GM12878 (cell line): ENCODE measurements at regions not wholly inside any gene's neighbourhood (a gene's known extent, or its start where the extent isn't known, plus 50 kb on each side); places are given as distances from the start of the nearest gene placed in this dataset.

ENCODE experiments used
- ATAC-seq: fragments of 200-7000 bp; cut with Tn5 transposase; 3 replicates; pipeline ENCODE4 v1.9.1; 2020; ENCODE audit warnings: mild to moderate bottlenecking, moderate library complexity
- BruUV-seq: library from RNA; stranded (reverse); fragments of 400-500 nt; replicated peaks from 2 replicates; lab custom pipeline; 2021; lab: Mats Ljungman, UMichigan
- CTCF ChIA-PET: fragments of 300-600 bp; sonication (Branson Sonifier 250); formaldehyde crosslinking; extraction: SDS; loops from one replicate; lab custom pipeline; 2021; ENCODE audit warnings: inconsistent platforms; lab: Yijun Ruan, JAX
- POLR2A ChIA-PET: fragments of 350-600 bp; formaldehyde crosslinking; extraction: SDS; loops from one replicate; lab custom pipeline; 2021; ENCODE audit warnings: inconsistent platforms; lab: Charles Lee
- RAD21 ChIA-PET: fragments of 300-600 bp; sonication (Branson Sonifier 250); formaldehyde crosslinking; loops from one replicate; lab custom pipeline; 2023; ENCODE audit warnings: antibody characterized with exemption; ENCODE audit not compliant: unreplicated experiment; lab: Charles Lee
- SMC1A ChIA-PET: fragments of 300-600 bp; sonication (Branson Sonifier 250); formaldehyde crosslinking; loops from one replicate; lab custom pipeline; 2023; ENCODE audit not compliant: unreplicated experiment, uncharacterized antibody; lab: Charles Lee
- DNase-seq: peaks from one replicate; pipeline ENCODE4 v3.0.0-alpha.2; 2011; ENCODE audit warnings: low read depth, low spot score
- FAIRE-seq: peaks from 3 replicates; lab custom pipeline; 2011; peaks lifted over from hg19 to GRCh38; lab: Jason Lieb, UNC
- H2AFZ ChIP-seq: 2 replicates; pipeline ENCODE4 v1.6.0; 2011; ENCODE audit warnings: low read depth, low read length, control low read depth; ENCODE audit not compliant: control insufficient read depth
- H3K27ac ChIP-seq: 2 replicates; pipeline ENCODE4 v1.5.1; 2011; ENCODE audit warnings: control low read depth; ENCODE audit not compliant: control insufficient read depth, insufficient read depth
- H3K27me3 ChIP-seq, 2 experiments: replicated peaks in 1 of 2; 2 replicates each; pipeline versions ENCODE4 v1.6.0 to v1.6.1; 2011; ENCODE audit warnings: low read length in 1 of 2; ENCODE audit not compliant: control insufficient read depth in 2 of 2, insufficient read depth in 2 of 2
- H3K36me3 ChIP-seq, 2 experiments: 2 replicates each; pipeline ENCODE4 v1.5.1; 2011; ENCODE audit warnings: low read length in 1 of 2; ENCODE audit not compliant: control insufficient read depth in 2 of 2, insufficient read depth in 2 of 2
- H3K4me1 ChIP-seq: 2 replicates; pipeline ENCODE4 v1.6.1; 2011; ENCODE audit warnings: mild to moderate bottlenecking, low read length, moderate library complexity, mixed read lengths; ENCODE audit not compliant: control insufficient read depth, insufficient read depth
- H3K4me2 ChIP-seq: 2 replicates; pipeline ENCODE4 v1.6.0; 2011; ENCODE audit warnings: control low read depth; ENCODE audit not compliant: control insufficient read depth, insufficient read depth
- H3K4me3 ChIP-seq: fragments of 200-600 bp; sonication (generic); 2 replicates; pipeline ENCODE4 v1.5.1; 2016
- H3K79me2 ChIP-seq: 2 replicates; pipeline ENCODE4 v1.6.0; 2011; ENCODE audit warnings: low read length; ENCODE audit not compliant: control insufficient read depth, insufficient read depth
- H3K9ac ChIP-seq: 2 replicates; pipeline ENCODE4 v1.8.0; 2011; ENCODE audit warnings: low read length, control low read depth, mixed read lengths; ENCODE audit not compliant: control insufficient read depth, insufficient read depth
- H3K9me3 ChIP-seq: replicated peaks from 3 replicates; pipeline ENCODE4 v1.5.1; 2011; ENCODE audit warnings: mild to moderate bottlenecking, low read length; ENCODE audit not compliant: control insufficient read depth, insufficient read depth
- H4K20me1 ChIP-seq: 2 replicates; pipeline ENCODE4 v1.6.0; 2011; ENCODE audit not compliant: control insufficient read depth, insufficient read depth
- EZH2 ChIP-seq: IDR thresholded peaks from 2 replicates; pipeline ENCODE4 v1.6.1; 2012; ENCODE audit warnings: low read depth, mild to moderate bottlenecking, control low read depth, inconsistent platforms, low read length, borderline replicate concordance; ENCODE audit not compliant: control insufficient read depth
- KLF5 ChIP-seq: fragments of 450-650 bp; IDR thresholded peaks from 2 replicates; pipeline ENCODE4 v1.6.1; 2014; ENCODE audit warnings: mild to moderate bottlenecking; ENCODE audit not compliant: partially characterized antibody
- MXI1 ChIP-seq: fragments of 150-350 bp; IDR thresholded peaks from 2 replicates; pipeline ENCODE4 v1.6.1; 2011; ENCODE audit warnings: low read depth, mild to moderate bottlenecking, inconsistent platforms, low read length, improper control_type of control experiment
- NR2F1 ChIP-seq: fragments of 450-650 bp; conservative IDR thresholded peaks from 2 replicates; pipeline ENCODE4 v1.6.1; 2017; ENCODE audit warnings: mild to moderate bottlenecking
- RB1 ChIP-seq: fragments of 450-650 bp; formaldehyde crosslinking; IDR thresholded peaks from 2 replicates; pipeline ENCODE4 v1.6.1; 2017; ENCODE audit warnings: mild to moderate bottlenecking, borderline replicate concordance
- RUNX3 ChIP-seq: IDR thresholded peaks from 2 replicates; pipeline ENCODE4 v1.6.1; 2012; ENCODE audit warnings: low read length, inconsistent platforms
- SMC3 ChIP-seq: IDR thresholded peaks from 2 replicates; pipeline ENCODE4 v1.6.1; 2011; ENCODE audit warnings: low read length, improper control_type of control experiment, borderline replicate concordance
- TCF3 ChIP-seq: IDR thresholded peaks from 2 replicates; pipeline ENCODE4 v1.6.1; 2012; ENCODE audit warnings: low read depth, mild to moderate bottlenecking, low read length, borderline replicate concordance; ENCODE audit not compliant: insufficient read depth
- YBX1 ChIP-seq: fragments of 450-650 bp; IDR thresholded peaks from 2 replicates; pipeline ENCODE4 v1.6.1; 2016; ENCODE audit warnings: antibody characterized with exemption
- WGBS: methylation state at CpG from one replicate; pipeline ENCODE4 v1.1.6; 2016; ENCODE audit warnings: low lambda C conversion rate; ENCODE audit not compliant: insufficient replicate concordance, insufficient coverage; ENCODE audit errors: missing lambda C conversion rate; 5-methylcytosine and 5-hydroxymethylcytosine counted together
- in situ Hi-C: fragments of 300-500 bp; cut with MboI; formaldehyde crosslinking; loops from 9 replicates; pipeline ENCODE4 v1.14.3; 2018; ENCODE audit warnings: mixed read lengths
- intact Hi-C: fragments of 100-400 bp; cut with micrococcal nuclease; formaldehyde crosslinking; loops from one replicate; pipeline ENCODE4 v1.14.2; 2022; ENCODE audit not compliant: unreplicated experiment
- TF ChIP-seq, protein P1 (sequence below): fragments of 450-650 bp; IDR thresholded peaks from 2 replicates; pipeline ENCODE4 v1.6.1; 2016; ENCODE audit warnings: mild to moderate bottlenecking
- TF ChIP-seq, protein P2 (sequence below): IDR thresholded peaks from 2 replicates; pipeline ENCODE4 v1.6.1; 2012; ENCODE audit warnings: improper control_type of control experiment, low read depth, low read length; ENCODE audit not compliant: insufficient replicate concordance

DNA sequence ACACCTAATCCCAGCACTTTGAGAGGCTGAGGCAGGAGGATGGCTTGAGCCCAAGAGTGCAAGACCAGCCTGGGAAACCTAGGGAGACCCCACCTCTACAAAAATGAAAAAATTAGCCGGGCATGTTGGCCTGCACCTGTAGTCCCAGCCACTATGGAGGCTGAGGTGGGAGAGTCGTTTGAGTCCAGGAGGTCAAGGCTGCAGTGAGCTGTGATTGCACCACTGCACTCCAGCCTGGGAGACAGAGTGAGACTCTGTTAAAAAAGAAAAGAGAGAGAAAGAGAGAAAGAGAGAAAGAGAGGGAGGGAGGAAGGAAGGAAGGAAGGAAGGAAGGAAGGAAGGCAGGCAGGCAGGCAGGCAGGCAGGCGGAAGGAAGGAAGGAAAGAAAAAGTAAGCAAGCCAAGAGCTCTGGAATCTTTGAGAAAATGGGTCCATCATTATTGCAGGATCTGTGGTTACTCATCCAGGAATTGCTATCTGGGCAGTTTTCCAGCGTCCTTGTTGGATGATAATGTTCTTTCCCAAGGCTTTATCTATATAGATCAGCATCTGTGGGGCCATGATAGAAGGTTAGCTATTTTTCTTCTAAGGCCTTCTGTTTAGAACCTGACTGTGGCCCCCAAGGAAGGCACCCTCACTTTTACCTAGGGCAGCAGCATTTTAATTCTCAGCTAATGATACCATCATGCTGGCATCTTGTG, 533.2 kb upstream of the CDH5 start:
- Histone ChIP-seq H3K9ac (no peak overlapping the region), H3K36me3 (no peaks in the 10 kb centered on the region), H4K20me1 (no peaks in the 10 kb centered on the region), H3K4me2 (no peak overlapping the region), H3K27ac (no peak overlapping the region), H2AFZ (no peak overlapping the region), H3K4me3 (no peak overlapping the region), H3K9me3 (no peaks in the 10 kb centered on the region), H3K4me1 (no peaks in the 10 kb centered on the region), H3K79me2 (no peaks in the 10 kb centered on the region), H3K27me3 (no peaks in the 10 kb centered on the region)
- DNase-seq = no peak
- WGBS = 8% methylated on average over 4 of the region's 4 CpGs
- SMC1A ChIA-PET = no interaction called here
- intact Hi-C loops (no loop called here), in situ Hi-C loops (no loop called here)
- no peak for TF ChIP-seq YBX1
- TF ChIP-seq MXI1 = no peak
- no peak for TF ChIP-seq KLF5
- no peak for TF ChIP-seq RUNX3
- TF ChIP-seq, protein P1, sequence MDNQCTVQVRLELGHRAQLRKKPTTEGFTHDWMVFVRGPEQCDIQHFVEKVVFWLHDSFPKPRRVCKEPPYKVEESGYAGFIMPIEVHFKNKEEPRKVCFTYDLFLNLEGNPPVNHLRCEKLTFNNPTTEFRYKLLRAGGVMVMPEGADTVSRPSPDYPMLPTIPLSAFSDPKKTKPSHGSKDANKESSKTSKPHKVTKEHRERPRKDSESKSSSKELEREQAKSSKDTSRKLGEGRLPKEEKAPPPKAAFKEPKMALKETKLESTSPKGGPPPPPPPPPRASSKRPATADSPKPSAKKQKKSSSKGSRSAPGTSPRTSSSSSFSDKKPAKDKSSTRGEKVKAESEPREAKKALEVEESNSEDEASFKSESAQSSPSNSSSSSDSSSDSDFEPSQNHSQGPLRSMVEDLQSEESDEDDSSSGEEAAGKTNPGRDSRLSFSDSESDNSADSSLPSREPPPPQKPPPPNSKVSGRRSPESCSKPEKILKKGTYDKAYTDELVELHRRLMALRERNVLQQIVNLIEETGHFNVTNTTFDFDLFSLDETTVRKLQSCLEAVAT = no peak
- no peak for TF ChIP-seq EZH2
- TF ChIP-seq RB1 = no peak
- TF ChIP-seq, protein P2, sequence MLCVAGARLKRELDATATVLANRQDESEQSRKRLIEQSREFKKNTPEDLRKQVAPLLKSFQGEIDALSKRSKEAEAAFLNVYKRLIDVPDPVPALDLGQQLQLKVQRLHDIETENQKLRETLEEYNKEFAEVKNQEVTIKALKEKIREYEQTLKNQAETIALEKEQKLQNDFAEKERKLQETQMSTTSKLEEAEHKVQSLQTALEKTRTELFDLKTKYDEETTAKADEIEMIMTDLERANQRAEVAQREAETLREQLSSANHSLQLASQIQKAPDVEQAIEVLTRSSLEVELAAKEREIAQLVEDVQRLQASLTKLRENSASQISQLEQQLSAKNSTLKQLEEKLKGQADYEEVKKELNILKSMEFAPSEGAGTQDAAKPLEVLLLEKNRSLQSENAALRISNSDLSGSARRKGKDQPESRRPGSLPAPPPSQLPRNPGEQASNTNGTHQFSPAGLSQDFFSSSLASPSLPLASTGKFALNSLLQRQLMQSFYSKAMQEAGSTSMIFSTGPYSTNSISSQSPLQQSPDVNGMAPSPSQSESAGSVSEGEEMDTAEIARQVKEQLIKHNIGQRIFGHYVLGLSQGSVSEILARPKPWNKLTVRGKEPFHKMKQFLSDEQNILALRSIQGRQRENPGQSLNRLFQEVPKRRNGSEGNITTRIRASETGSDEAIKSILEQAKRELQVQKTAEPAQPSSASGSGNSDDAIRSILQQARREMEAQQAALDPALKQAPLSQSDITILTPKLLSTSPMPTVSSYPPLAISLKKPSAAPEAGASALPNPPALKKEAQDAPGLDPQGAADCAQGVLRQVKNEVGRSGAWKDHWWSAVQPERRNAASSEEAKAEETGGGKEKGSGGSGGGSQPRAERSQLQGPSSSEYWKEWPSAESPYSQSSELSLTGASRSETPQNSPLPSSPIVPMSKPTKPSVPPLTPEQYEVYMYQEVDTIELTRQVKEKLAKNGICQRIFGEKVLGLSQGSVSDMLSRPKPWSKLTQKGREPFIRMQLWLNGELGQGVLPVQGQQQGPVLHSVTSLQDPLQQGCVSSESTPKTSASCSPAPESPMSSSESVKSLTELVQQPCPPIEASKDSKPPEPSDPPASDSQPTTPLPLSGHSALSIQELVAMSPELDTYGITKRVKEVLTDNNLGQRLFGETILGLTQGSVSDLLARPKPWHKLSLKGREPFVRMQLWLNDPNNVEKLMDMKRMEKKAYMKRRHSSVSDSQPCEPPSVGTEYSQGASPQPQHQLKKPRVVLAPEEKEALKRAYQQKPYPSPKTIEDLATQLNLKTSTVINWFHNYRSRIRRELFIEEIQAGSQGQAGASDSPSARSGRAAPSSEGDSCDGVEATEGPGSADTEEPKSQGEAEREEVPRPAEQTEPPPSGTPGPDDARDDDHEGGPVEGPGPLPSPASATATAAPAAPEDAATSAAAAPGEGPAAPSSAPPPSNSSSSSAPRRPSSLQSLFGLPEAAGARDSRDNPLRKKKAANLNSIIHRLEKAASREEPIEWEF = no peak
- no peak for TF ChIP-seq NR2F1
- TF ChIP-seq SMC3 = no peak
- TF ChIP-seq TCF3 = no peak
- no peak for FAIRE-seq
- RAD21 ChIA-PET = no interaction called here
- ATAC-seq = no peak
- BruUV-seq = no TSS peak
- POLR2A ChIA-PET = interaction anchor here (0.7 kb wide), 1 partner anchor 69 kb away, joined by 3 read pairs; no protein-coding TSS in a partner anchor
- CTCF ChIA-PET = interaction anchor here (0.6 kb wide), 1 partner anchor 999 kb away, joined by 3 read pairs; no protein-coding TSS in a partner anchor
